GM12878 (cell line): ENCODE measurements at regions not wholly inside any gene's neighbourhood (a gene's known extent, or its start where the extent isn't known, plus 50 kb on each side); places are given as distances from the start of the nearest gene placed in this dataset.

Experiments
- ATAC-seq: fragments of 200-7000 bp; cut with Tn5 transposase; 3 replicates; pipeline ENCODE4 v1.9.1; 2020; ENCODE audit warnings: mild to moderate bottlenecking, moderate library complexity
- BruUV-seq: library from RNA; stranded (reverse); fragments of 400-500 nt; replicated peaks from 2 replicates; lab custom pipeline; 2021; lab: Mats Ljungman, UMichigan
- CTCF ChIA-PET: fragments of 300-600 bp; sonication (Branson Sonifier 250); formaldehyde crosslinking; extraction: SDS; loops from one replicate; lab custom pipeline; 2021; ENCODE audit warnings: inconsistent platforms; lab: Yijun Ruan, JAX
- POLR2A ChIA-PET: fragments of 350-600 bp; formaldehyde crosslinking; extraction: SDS; loops from one replicate; lab custom pipeline; 2021; ENCODE audit warnings: inconsistent platforms; lab: Charles Lee
- RAD21 ChIA-PET: fragments of 300-600 bp; sonication (Branson Sonifier 250); formaldehyde crosslinking; loops from one replicate; lab custom pipeline; 2023; ENCODE audit warnings: antibody characterized with exemption; ENCODE audit not compliant: unreplicated experiment; lab: Charles Lee
- SMC1A ChIA-PET: fragments of 300-600 bp; sonication (Branson Sonifier 250); formaldehyde crosslinking; loops from one replicate; lab custom pipeline; 2023; ENCODE audit not compliant: unreplicated experiment, uncharacterized antibody; lab: Charles Lee
- DNase-seq: peaks from one replicate; pipeline ENCODE4 v3.0.0-alpha.2; 2011; ENCODE audit warnings: low read depth, low spot score
- FAIRE-seq: peaks from 3 replicates; lab custom pipeline; 2011; peaks lifted over from hg19 to GRCh38; lab: Jason Lieb, UNC
- H2AFZ ChIP-seq: 2 replicates; pipeline ENCODE4 v1.6.0; 2011; ENCODE audit warnings: low read depth, low read length, control low read depth; ENCODE audit not compliant: control insufficient read depth
- H3K27ac ChIP-seq: 2 replicates; pipeline ENCODE4 v1.5.1; 2011; ENCODE audit warnings: control low read depth; ENCODE audit not compliant: control insufficient read depth, insufficient read depth
- H3K27me3 ChIP-seq, 2 experiments: replicated peaks in 1 of 2; 2 replicates each; pipeline versions ENCODE4 v1.6.0 to v1.6.1; 2011; ENCODE audit warnings: low read length in 1 of 2; ENCODE audit not compliant: control insufficient read depth in 2 of 2, insufficient read depth in 2 of 2
- H3K36me3 ChIP-seq, 2 experiments: 2 replicates each; pipeline ENCODE4 v1.5.1; 2011; ENCODE audit warnings: low read length in 1 of 2; ENCODE audit not compliant: control insufficient read depth in 2 of 2, insufficient read depth in 2 of 2
- H3K4me1 ChIP-seq: 2 replicates; pipeline ENCODE4 v1.6.1; 2011; ENCODE audit warnings: mild to moderate bottlenecking, low read length, moderate library complexity, mixed read lengths; ENCODE audit not compliant: control insufficient read depth, insufficient read depth
- H3K4me2 ChIP-seq: 2 replicates; pipeline ENCODE4 v1.6.0; 2011; ENCODE audit warnings: control low read depth; ENCODE audit not compliant: control insufficient read depth, insufficient read depth
- H3K4me3 ChIP-seq: fragments of 200-600 bp; sonication (generic); 2 replicates; pipeline ENCODE4 v1.5.1; 2016
- H3K79me2 ChIP-seq: 2 replicates; pipeline ENCODE4 v1.6.0; 2011; ENCODE audit warnings: low read length; ENCODE audit not compliant: control insufficient read depth, insufficient read depth
- H3K9ac ChIP-seq: 2 replicates; pipeline ENCODE4 v1.8.0; 2011; ENCODE audit warnings: low read length, control low read depth, mixed read lengths; ENCODE audit not compliant: control insufficient read depth, insufficient read depth
- H3K9me3 ChIP-seq: replicated peaks from 3 replicates; pipeline ENCODE4 v1.5.1; 2011; ENCODE audit warnings: mild to moderate bottlenecking, low read length; ENCODE audit not compliant: control insufficient read depth, insufficient read depth
- H4K20me1 ChIP-seq: 2 replicates; pipeline ENCODE4 v1.6.0; 2011; ENCODE audit not compliant: control insufficient read depth, insufficient read depth
- E4F1 ChIP-seq: fragments of 450-650 bp; IDR thresholded peaks from 2 replicates; pipeline ENCODE4 v1.6.1; 2018; ENCODE audit warnings: borderline replicate concordance, mild to moderate bottlenecking; ENCODE audit not compliant: partially characterized antibody
- HDGF ChIP-seq: fragments of 450-650 bp; IDR thresholded peaks from 2 replicates; pipeline ENCODE4 v1.6.1; 2016; ENCODE audit warnings: antibody characterized with exemption
- MTA3 ChIP-seq: IDR thresholded peaks from 2 replicates; pipeline ENCODE4 v1.6.1; 2012; ENCODE audit warnings: low read length, inconsistent platforms, borderline replicate concordance
- MYC ChIP-seq: IDR thresholded peaks from 2 replicates; pipeline ENCODE4 v1.6.1; 2011; ENCODE audit warnings: mild to moderate bottlenecking, low read length, moderate library complexity, inconsistent platforms; ENCODE audit not compliant: insufficient read depth, insufficient replicate concordance, insufficient read length, severe bottlenecking
- NBN ChIP-seq: fragments of 450-650 bp; IDR thresholded peaks from 2 replicates; pipeline ENCODE4 v1.6.1; 2016
- SMAD1 ChIP-seq: fragments of 450-650 bp; IDR thresholded peaks from 2 replicates; pipeline ENCODE4 v1.6.1; 2018; ENCODE audit warnings: mild to moderate bottlenecking, low read depth; ENCODE audit not compliant: partially characterized antibody
- SMC3 ChIP-seq: IDR thresholded peaks from 2 replicates; pipeline ENCODE4 v1.6.1; 2011; ENCODE audit warnings: low read length, improper control_type of control experiment, borderline replicate concordance
- SREBF1 ChIP-seq: IDR thresholded peaks from 2 replicates; pipeline ENCODE4 v1.6.1; 2012; ENCODE audit warnings: mild to moderate bottlenecking, low read length
- ZBED1 ChIP-seq: IDR thresholded peaks from 2 replicates; pipeline ENCODE4 v1.6.1; 2016; ENCODE audit warnings: borderline replicate concordance
- ZNF207 ChIP-seq: fragments of 450-650 bp; IDR thresholded peaks from 2 replicates; pipeline ENCODE4 v1.6.1; 2014; ENCODE audit warnings: antibody characterized with exemption, mild to moderate bottlenecking, borderline replicate concordance
- WGBS: methylation state at CpG from one replicate; pipeline ENCODE4 v1.1.6; 2016; ENCODE audit warnings: low lambda C conversion rate; ENCODE audit not compliant: insufficient replicate concordance, insufficient coverage; ENCODE audit errors: missing lambda C conversion rate; 5-methylcytosine and 5-hydroxymethylcytosine counted together
- in situ Hi-C: fragments of 300-500 bp; cut with MboI; formaldehyde crosslinking; loops from 9 replicates; pipeline ENCODE4 v1.14.3; 2018; ENCODE audit warnings: mixed read lengths
- intact Hi-C: fragments of 100-400 bp; cut with micrococcal nuclease; formaldehyde crosslinking; loops from one replicate; pipeline ENCODE4 v1.14.2; 2022; ENCODE audit not compliant: unreplicated experiment

- intact Hi-C loops, result no loop called here
- H3K36me3 ChIP-seq, result no peaks in the 10 kb centered on the region
- WGBS, result 0% methylated on average over 2 of the region's 2 CpGs
- TF ChIP-seq SREBF1 (no peak), ZBED1 (no peak), NBN (no peak), SMC3 (no peak), MYC (no peak), HDGF (no peak), MTA3 (no peak), E4F1 (no peak), SMAD1 (no peak), ZNF207 (no peak)
- TF ChIP-seq, all 136 proteins: peak for 0
- ChIA-PET RAD21 (no interaction called here), CTCF (no interaction called here), SMC1A (no interaction called here), POLR2A (no interaction called here)
- Histone ChIP-seq H3K4me3 (no peak overlapping the region), H3K9me3 (no peaks in the 10 kb centered on the region), H3K27me3 (no peaks in the 10 kb centered on the region), H3K27ac (no peak overlapping the region), H3K4me1 (no peaks in the 10 kb centered on the region), H3K4me2 (no peak overlapping the region), H3K9ac (no peak overlapping the region), H4K20me1 (no peaks in the 10 kb centered on the region), H3K79me2 (no peaks in the 10 kb centered on the region), H2AFZ (no peak overlapping the region)
- DNase-seq (no peak), ATAC-seq (no peak), FAIRE-seq (no peak)
- in situ Hi-C loops, result no loop called here
- no TSS peak for BruUV-seq
Measured at GRCh38 chr9:108486831-108487230, 369.0 kb downstream of the ACTL7B start.
